CD4-positive, alpha-beta T cell treated with Interleukin-15 for 1 hour (primary cell): ENCODE measurements at regions not wholly inside any gene's neighbourhood (a gene's known extent, or its start where the extent isn't known, plus 50 kb on each side); places are given as distances from the start of the nearest gene placed in this dataset.

Experiments
- DNase-seq: peaks from one replicate; pipeline ENCODE4 v3.0.0-alpha.2; 2020

DNA sequence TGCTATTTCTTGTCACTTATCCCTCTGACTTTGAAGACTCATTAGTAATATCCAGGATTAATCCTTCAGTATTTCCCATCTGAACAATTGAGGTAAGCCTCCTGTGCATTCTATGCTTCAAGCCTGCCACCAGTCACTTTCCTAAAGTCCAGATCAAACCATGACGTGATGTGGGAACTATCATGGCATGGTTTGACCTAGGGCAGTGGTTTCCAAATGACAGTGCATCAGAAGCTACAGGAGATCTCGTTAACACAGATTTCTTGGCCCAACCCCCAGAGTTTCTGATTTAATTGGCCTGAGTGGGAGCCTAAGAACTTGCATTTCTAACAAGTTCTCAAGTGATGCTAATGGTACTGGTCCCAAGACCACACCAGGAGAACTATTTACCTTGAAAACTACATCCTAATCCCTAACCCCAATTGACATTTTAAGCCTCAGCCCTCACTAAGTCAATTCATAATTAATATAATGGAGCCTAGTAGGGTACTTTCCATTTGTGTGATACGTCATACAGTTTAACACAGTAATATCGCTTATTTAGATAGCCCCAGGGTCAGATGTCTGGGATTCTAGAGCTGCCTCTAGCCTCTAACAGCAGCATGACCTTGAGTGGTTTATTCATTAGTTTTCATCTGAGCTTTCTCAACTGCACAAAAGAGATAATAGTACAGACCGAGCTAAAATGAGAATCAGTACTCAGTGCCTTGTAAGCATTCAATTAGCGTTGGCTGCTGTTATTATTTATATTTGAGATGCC, 907.6 kb downstream of the TFAP2A start:
- no peak for DNase-seq

DNA sequence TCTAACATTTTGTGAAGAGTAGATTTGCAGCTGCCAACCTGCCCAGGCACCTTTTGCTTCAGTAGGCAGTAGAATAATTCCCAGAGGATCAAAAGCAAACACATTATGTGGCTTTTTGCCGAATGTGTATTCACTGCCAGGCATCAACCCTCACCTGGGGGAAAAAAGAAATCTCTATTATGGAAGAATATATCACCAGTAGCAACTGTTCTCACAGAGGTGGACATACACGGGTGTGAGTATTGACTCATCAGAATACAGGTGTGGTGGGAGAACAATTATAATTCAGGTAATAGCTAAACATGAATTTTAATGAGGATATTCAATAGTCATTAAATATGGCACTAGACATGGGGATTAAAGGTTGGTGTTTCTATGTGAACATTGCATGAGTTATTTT, 910.7 kb downstream of the TFAP2A start:
- no peak for DNase-seq

DNA sequence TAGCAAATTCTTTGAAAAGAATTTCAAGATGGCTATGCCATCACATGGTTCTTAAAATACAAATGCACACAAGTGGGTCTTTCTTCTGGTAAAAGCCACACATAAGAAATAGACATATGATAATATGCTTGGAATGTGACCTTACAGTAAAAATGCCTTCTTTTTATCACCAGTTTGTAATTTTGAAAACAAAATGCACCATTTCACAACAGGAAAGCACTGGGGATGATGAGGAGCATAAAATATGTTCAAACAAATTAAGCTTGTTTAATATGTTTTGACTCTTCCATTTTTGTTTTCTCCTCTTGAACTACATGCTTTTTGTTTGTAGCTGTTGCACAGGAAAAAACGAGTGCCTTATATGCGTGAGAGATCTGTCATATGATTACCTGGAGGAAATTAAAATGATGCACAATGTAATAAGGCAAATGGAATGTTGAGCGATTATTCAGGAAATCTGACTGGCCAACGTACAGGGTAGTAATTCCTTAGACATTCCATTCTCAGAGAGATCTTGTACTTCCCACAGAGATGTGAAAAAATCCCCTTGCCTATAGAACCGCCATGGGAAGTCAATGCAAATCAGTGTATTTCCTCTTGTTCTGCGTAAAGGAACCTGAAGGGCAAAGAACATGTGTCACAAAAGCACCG, 911.6 kb downstream of the TFAP2A start:
- no peak for DNase-seq

DNA sequence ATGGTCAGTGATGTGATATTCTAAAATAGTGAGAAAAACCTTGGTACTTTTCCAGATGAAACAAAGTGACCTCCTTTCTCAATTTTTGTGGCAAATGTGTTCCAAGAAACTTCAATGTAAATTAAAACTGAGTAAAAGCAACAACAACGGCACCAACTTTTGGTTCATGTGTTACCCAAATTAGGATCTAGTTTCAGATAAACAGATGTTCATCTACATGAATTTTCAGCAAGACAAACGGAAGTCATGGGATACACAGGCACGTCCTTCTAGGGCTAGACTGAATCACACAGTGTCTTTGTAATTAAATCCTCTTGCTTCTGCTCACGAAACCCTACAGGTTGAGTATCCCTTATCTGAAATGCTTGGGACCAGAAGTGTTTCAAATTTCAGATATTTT, 915.2 kb downstream of the TFAP2A start:
- no peak for DNase-seq

DNA sequence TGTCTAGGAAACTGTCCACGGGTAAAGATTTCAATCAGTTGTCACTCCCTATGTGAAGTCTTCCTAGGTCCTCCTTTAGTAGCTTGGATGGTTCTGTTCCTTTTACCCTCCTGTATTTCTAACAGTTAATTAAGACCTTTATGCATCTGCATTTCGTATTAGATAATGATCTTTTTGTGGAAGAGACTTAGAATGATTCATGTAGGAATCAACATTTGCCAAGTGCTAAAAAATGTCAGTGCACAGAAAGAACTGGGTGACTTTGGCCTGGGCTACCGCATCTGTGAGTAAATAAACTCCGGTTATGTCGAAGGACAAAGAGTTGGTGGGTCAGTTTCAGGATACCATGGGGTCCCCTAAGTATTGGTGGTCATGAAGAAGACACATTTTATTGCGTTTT, 918.0 kb downstream of the TFAP2A start:
- DNase-seq = no peak

DNA sequence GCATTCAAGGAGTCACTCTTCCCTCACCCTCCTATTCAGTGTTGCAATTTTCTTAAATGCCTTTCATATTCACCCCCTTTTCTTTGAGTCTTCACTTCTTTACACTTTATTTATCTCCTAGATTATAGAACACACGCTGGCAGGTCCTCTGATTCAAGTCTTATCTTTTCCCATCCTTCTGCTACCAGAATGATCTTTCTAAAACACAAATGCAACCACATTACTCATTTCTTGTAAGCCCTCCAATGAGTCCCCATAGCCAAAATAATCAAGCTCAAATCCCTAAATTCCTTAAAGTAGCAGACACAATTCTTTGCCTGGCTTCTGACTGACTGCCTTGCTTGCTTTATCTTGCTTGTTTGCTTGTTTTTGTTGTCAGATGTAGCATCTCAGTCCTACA, 920.0 kb downstream of the TFAP2A start:
- DNase-seq = no peak

DNA sequence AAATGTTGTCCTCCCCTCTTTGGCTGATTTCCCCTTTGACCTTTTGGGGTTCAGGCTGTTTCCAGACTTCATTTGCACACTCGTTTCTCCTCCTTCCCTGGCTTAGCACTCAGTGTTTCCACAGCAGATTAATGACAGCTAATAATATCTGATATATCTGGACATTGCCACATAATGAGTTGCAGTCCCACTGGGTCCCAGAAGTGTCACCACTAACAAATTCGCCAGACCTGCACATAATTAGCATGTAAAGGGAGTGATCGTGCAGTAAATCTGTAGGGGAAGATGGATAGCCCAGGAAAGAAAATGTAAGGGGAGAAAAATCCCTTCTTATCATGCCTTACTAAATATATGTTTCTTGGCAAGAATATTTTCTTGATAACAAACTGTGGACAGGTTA, 922.1 kb downstream of the TFAP2A start:
- DNase-seq = no peak

DNA sequence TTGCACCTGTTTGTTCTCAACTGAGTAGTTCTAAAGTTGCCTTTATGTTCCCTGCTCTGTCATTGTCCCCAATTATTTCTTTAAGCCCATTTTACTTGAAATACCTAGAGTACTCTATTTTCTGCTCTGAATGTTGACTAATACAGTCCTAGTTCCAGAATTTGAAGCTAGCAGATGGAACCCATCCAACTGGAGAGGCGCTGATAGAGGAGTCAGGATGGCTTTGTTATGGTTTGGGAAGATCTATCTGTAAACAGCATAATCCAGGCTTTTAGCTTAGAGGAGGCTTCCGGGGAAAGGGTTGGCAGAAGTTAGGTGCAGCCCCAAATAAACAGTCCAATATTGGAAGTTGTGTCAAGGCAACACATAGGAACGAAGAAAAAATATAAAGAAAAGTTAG, 927.7 kb downstream of the TFAP2A start:
- DNase-seq = no peak

DNA sequence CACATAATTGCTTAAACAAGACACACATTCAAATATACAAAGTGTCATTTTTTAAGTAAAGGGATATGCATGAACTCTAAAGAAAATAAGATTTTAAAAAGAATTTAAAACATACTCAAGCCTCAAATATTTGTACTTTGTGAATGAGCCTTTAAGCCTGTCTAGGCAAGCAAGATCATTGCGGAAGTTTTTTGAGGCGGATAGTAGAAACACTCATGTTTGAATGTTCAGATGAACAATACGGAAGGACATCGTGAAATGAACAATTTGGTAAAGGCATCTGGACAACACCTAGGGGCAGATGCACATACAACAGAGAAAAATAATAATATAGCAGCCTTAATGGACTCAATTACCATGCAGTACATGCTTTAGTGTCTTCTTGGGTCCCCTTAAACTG, 928.9 kb downstream of the TFAP2A start:
- DNase-seq = no peak

DNA sequence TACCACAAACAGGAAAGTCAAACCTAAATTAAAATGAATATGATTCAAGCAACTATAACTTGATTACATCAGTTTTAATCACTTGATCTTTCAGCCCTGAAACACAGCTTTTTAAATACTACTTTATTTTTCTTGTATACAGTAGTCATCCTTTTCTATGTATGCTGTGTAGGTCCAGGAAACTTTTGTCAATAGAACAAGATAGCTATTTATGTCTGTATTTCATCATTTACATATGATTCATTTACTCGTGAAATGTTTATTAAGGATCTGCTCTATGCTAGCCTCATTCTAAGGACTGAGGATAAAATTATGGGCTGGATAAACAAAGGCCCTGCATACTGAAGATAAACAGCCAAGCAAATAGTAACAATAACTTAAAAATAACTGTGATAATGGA, 930.2 kb downstream of the TFAP2A start:
- DNase-seq = no peak

DNA sequence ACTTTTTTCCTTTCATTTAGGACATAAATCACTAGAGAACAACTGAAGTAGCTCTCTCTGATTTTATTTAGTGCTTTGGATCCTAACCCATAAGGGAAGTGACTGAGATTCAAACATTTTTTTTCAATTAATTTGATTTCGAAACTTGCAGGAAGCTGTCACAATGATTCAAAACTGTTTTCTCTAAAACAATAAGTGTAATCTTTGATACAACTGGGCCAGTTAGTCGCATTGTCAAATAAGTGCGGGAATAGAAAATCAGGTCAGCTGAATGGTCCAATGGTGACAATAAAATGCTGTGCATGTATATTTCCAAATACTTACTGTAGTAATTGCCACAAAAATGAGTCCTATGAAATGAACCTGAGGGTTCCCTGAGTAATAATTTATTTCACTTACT, 930.8 kb downstream of the TFAP2A start:
- DNase-seq = no peak

DNA sequence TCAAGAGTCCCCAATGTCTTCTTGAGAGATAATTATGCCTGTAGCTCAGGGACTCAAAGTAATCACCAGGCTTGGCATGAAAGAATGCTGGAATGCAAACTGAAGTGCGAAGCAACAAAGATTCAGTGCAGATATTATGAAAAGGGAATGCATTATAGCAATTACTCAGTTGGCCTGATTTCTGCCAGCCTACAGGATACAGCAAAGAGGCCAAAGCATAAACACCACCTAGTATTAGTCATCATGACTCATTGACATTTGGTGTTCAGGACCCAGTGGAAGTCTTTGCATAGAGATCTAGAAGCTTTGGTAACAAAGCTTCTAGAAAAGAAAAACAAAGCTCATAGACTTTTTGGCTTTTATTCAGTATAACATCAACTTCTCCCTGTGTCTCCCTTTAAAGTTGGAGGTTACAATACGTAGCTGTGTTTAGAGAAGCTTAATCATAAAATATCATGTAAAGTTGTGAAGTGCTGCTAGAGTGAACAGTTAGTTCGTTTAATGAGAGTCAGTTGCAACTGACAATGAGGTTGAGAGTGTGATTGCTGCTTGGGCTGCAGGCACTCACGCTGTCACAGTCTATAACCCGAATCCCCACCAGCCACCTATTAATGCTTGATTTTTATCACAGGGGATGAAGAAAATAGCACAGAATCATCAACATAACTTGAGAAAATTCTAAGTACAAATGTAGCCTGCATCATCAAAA, 932.7 kb downstream of the TFAP2A start:
- no peak for DNase-seq

DNA sequence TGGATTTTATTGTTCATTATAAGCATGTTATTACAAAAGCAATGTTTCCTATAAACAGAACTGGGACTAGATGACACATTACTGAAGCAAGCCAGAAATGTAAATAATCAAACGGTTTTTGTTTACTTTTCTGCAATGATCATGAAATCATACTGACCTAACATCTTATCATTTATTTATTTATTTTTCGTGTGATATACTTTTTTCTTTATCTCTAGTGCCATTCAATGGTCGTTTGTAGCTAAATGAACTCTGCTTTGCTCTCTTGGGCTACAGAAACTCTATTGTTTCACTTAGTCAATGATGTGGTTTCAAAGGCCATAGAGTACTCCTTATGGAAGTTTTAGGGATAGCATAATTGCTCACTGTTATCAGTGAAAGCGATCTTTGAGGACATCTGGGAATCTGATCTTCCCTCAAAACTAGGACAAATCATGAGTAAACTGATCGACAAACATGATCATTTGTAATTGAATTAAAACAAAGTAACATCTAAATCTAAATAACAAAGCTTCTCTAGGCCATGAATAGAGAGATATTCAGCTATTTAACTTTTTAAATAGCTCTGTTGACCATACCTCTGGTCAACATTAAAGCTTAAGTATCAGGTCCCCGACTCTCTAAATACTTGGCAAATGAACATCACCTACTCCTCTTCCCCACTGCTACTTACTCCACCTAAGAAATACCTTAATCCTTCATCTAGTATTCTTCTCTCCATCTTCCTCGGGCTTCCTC, 933.4 kb downstream of the TFAP2A start:
- no peak for DNase-seq

DNA sequence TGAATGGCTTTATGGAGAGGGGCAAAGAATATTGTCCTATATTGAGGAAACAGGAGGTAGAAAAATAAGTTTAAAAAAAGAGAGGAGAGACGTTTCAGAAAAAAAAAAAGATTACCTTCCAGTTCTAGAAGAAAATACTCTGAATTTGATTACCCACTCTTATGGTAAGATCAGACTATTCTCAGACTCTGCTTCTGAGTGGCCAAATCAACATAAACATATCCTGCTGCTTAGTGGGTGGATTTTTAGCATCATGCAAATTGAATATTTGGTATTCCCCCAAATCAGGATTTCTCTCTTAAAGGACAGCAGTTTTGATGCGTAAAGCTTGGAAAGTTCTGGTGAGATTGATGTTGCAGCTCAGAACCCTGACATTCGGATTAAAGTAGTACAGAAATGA, 946.6 kb downstream of the TFAP2A start:
- DNase-seq = no peak

DNA sequence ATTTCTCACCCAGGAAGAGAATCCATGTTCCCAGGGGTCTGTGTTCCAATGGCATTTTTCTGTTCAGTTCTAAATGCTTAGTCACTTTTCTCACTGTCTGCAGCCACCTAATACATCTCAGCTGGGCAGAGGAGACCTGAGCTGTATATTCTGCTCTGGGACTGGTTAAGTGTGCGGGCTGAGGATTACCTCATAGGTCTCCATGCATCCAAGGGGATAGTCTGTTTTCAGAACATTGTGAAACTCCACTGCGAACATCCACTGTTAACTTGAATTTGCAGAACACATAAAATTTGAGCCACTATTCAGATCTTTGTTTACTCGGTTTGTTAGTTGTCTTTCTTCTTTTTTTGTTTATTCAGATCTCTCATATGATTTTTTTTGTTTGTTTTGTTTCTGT, 947.1 kb downstream of the TFAP2A start:
- no peak for DNase-seq

DNA sequence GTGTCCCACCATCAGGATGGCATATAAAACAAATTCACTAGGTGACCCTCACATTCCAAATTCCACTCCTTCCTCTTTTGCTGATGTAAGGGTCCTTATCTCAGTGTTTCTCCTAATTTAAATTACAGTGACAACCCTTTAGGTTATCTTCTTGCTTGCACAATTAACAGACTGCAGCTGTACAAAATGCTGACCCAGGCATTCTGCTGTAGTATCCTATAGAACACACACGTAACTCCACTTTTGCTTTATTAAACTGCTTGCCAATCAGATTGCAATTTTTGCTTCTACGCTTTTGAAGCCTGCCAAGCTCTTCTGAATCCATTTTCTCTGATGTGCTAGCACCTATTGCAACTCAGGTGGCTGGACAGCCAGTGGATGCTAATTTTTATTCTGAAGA, 950.3 kb downstream of the TFAP2A start:
- no peak for DNase-seq

DNA sequence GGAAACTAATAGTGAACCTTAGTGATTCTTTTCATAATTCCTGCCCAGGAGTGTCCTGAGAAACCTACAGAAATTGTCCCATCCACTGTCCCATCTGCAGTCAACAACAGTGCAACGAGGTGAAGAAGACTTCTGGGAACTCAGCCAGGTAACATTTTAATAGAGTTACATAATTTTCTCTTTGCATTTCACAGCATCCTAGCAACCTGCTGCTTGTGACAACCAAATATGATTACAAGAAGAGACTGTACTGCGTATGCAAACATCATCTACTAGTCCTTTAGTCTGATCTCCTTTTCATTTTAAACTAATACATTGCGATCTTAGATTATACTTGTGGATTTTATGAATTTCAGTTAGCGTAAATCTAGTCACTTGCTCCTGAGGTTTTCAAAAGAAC, 951.6 kb downstream of the TFAP2A start:
- DNase-seq = no peak

DNA sequence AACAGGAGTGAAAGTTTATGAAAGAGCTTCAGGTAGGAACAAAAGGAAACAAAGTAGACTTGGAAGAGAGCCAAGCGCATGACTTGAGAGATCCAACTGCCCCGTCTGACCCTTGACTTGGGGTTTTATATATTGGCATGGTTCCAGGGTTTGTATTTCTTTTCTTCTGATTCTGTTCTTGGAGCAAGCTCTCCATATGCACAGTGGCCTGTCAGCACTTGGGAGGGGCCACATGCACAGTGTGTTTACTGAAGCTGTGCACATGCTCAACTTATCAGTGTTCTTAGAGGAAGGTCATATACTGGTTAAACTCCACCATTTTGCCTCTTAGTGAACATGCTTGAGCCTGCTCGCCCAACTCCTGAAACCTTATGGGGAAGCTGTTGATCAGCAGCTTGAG, 953.7 kb downstream of the TFAP2A start:
- no peak for DNase-seq

DNA sequence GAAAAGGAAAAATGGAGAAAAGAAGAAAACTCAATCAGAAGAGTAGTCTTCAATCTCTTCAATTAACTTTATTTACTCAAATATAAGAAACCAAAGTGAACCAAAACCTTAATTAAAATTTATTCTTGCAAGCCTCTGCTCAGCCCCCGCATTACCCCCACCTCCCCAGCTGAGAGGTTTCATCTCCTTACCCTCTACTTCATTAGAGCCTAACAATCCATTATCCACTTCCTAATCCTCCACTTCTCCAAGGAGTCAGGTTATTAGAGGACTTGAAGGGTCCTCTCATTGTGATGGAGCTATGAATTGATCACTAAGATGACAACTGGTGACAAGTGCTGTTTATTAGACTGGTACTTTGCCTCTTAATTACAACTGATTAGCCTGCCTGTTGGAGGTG, 956.5 kb downstream of the TFAP2A start:
- no peak for DNase-seq

DNA sequence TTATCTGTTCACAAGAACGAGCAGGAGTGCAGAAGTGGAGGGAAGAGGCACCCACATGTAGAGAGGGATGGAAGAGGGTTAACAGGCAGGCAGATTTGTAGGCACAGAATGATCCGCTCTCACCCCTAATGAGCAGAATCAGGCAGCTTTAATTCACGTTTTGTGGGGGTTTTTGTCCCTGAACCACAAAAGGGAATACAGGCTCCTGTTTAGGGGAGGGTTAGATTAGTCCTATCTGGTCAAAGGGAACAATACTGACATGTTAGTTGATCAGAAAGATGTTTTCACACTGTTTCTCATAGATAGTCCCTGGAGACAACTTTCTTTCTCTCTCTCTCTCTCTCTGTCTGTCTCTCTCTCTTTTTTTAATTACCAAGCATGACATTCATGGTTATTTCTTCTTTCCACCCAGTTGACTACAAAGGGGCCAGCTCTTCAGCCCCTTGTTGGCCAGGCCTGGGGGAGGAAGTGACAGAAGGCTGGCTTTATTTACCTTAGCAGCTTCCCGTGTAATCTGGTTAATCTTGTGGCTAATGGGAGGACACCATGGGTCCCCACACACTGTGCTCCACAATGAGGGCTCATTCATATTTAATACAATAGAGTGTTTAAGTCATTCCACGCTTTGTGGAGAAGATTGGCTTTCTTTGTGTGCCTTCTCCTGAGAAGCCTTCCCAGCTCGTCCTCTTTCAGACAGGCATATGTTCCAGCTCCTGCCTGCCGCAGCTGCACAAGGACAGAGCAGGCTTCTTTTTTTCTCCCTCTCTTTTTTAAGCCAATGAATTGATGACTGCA, 958.8 kb downstream of the TFAP2A start:
- DNase-seq = no peak

DNA sequence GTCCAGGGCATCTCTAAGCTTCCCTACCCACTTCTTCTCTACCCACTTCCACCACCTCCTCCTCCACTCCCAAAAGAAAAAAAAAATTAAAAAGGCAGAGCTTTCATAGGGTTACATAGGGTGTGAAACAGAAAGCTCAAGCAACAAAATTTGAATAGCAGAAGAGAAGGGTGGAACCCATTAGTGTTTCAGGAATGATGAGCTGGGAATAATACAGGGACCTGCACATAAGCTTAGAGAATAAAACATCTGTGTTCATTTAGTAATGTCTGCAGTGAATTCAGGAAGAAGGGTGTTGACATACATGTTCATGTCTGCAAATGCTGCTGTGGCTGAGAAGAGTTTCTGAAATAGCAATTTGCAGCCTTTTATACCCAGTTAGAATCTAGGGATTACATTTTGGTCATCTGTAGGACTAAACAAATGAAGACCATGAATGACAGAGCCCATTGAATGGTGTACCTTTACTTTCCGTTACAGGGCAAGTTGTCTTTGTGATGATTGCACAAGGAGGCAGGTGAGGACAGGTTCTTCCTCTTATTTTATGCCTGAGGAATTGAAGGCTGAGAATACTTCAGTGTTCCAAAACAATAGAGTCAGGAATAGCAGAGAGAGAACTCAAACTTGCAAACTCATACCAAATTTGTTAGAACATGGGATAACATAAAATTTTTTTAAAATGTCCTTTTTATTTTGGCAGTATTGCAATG, 975.1 kb downstream of the TFAP2A start:
- no peak for DNase-seq

DNA sequence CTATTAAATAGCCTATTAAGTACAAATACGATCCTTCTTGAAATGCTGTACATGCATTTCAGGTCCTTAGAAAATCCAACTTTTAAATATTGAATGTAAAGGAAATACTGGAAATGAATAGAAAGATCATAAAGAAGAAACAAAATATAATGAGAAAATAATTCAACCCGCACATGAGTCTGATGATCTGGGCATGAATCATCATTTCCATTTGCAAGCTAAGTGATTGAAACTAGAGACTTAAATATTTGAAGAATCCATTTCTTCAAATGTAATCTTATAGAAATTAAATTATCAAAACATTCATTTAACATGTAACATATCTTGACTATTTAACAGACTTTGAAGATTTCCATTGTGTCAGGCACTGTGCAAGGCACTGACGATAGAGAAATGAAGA, 977.0 kb downstream of the TFAP2A start:
- DNase-seq = no peak
